ENCODE measurements at regions not wholly inside any gene's neighbourhood (a gene's known extent, or its start where the extent isn't known, plus 50 kb on each side); places are given as distances from the start of the nearest gene placed in this dataset.

GRCh38 chr10:34906067-34906965 lies 91.2 kb upstream of the PARD3 start:
- H3K9ac ChIP-seq: no peak overlapping the region
- in situ Hi-C loops (cut with MboI): no loop called here
- 97% methylated on average over 29 of the region's 29 CpGs for WGBS, 2 experiments (ENCODE audit: low coverage in 1 of 2, low lambda C conversion rate in 2 of 2, missing lambda C conversion rate in 2 of 2)

GRCh38 chr10:34905200-34905927 lies 90.3 kb upstream of the PARD3 start:
- Histone ChIP-seq H3K4me2 (ENCODE audit: unreplicated experiment) (no peak overlapping the region), H3F3A (ENCODE audit: insufficient read depth) (peaks cover 26% of the 10 kb centered on the region), H3K9me2 (ENCODE audit: insufficient read depth) (no peaks in the 10 kb centered on the region), H2AFZ (no peak overlapping the region), H3K4me3 (no peak overlapping the region), H4K20me1 (ENCODE audit: insufficient read depth) (no peaks in the 10 kb centered on the region), H3K9me3 (ENCODE audit: low read depth) (no peaks in the 10 kb centered on the region), H3K79me2 (ENCODE audit: insufficient read depth) (no peaks in the 10 kb centered on the region), H3K4me1 (ENCODE audit: insufficient read depth) (peaks cover 24% of the 10 kb centered on the region), H3K36me3 (ENCODE audit: low read depth) (no peaks in the 10 kb centered on the region), H3K27me3 (replicated peaks; ENCODE audit: insufficient read depth) (no peaks in the 10 kb centered on the region), H3K9ac (no peak overlapping the region), H3K27ac (no peak overlapping the region)
- 85% methylated on average over 9 of the region's 9 CpGs for WGBS, 2 experiments (ENCODE audit: low coverage in 1 of 2, low lambda C conversion rate in 2 of 2, missing lambda C conversion rate in 2 of 2)
- in situ Hi-C loops (cut with MboI): no loop called here
- TF ChIP-seq EZH2phosphoT487 (IDR thresholded peaks at IDR 0.05; ENCODE audit: insufficient read depth, low read depth) (no peak), EZH2 (IDR thresholded peaks at IDR 0.05; ENCODE audit: insufficient read depth, poor library complexity, severe bottlenecking) (no peak)
- DNase-seq: no peak

More at GRCh38 chr10:34906067-34906965, 91.2 kb upstream of the PARD3 start:
- Histone ChIP-seq H3K4me3 (no peak overlapping the region), H3K79me2 (ENCODE audit: insufficient read depth) (no peaks in the 10 kb centered on the region), H3F3A (ENCODE audit: insufficient read depth) (peaks cover 26% of the 10 kb centered on the region), H3K27me3 (replicated peaks; ENCODE audit: insufficient read depth) (no peaks in the 10 kb centered on the region), H4K20me1 (ENCODE audit: insufficient read depth) (no peaks in the 10 kb centered on the region), H3K9me3 (ENCODE audit: low read depth) (no peaks in the 10 kb centered on the region), H2AFZ (no peak overlapping the region), H3K9me2 (ENCODE audit: insufficient read depth) (no peaks in the 10 kb centered on the region), H3K4me1 (ENCODE audit: insufficient read depth) (peaks cover 24% of the 10 kb centered on the region), H3K4me2 (ENCODE audit: unreplicated experiment) (no peak overlapping the region), H3K36me3 (ENCODE audit: low read depth) (no peaks in the 10 kb centered on the region), H3K27ac (no peak overlapping the region)
- no peak for TF ChIP-seq EZH2phosphoT487 (IDR thresholded peaks at IDR 0.05; ENCODE audit: insufficient read depth, low read depth)
- no peak for DNase-seq

- no peak overlapping the region for H3K27ac ChIP-seq
- no peaks in the 10 kb centered on the region for H3K79me2 ChIP-seq (ENCODE audit: insufficient read depth)
- no peak overlapping the region for H2AFZ ChIP-seq
- no peak for DNase-seq
- in situ Hi-C loops (cut with MboI): no loop called here
- H4K20me1 ChIP-seq (ENCODE audit: insufficient read depth): no peaks in the 10 kb centered on the region
- WGBS, 2 experiments (ENCODE audit: low coverage in 1 of 2, low lambda C conversion rate in 2 of 2, missing lambda C conversion rate in 2 of 2): 85 to 88% methylated on average over 6 of the region's 6 CpGs
- H3K9ac ChIP-seq: no peak overlapping the region
- no peaks in the 10 kb centered on the region for H3K9me3 ChIP-seq (ENCODE audit: low read depth)
- no peaks in the 10 kb centered on the region for H3K9me2 ChIP-seq (ENCODE audit: insufficient read depth)
- no peaks in the 10 kb centered on the region for H3K36me3 ChIP-seq (ENCODE audit: low read depth)
- H3F3A ChIP-seq (ENCODE audit: insufficient read depth): peaks cover 19% of the 10 kb centered on the region
- H3K27me3 ChIP-seq (replicated peaks; ENCODE audit: insufficient read depth): no peaks in the 10 kb centered on the region
- H3K4me2 ChIP-seq (ENCODE audit: unreplicated experiment): no peak overlapping the region
- H3K4me3 ChIP-seq: no peak overlapping the region
- TF ChIP-seq EZH2phosphoT487 (IDR thresholded peaks at IDR 0.05; ENCODE audit: insufficient read depth, low read depth) (no peak), EZH2 (IDR thresholded peaks at IDR 0.05; ENCODE audit: insufficient read depth, poor library complexity, severe bottlenecking) (no peak)
- H3K4me1 ChIP-seq (ENCODE audit: insufficient read depth): peaks cover 17% of the 10 kb centered on the region
Observed at GRCh38 chr10:34904191-34904590, 89.1 kb upstream of the PARD3 start.

GRCh38 chr10:34899161-34899560 lies 84.1 kb upstream of the PARD3 start:
- Histone ChIP-seq H3K27me3 (replicated peaks; ENCODE audit: insufficient read depth) (no peaks in the 10 kb centered on the region), H3K9me2 (ENCODE audit: insufficient read depth) (no peaks in the 10 kb centered on the region), H3K36me3 (ENCODE audit: low read depth) (no peaks in the 10 kb centered on the region), H4K20me1 (ENCODE audit: insufficient read depth) (no peaks in the 10 kb centered on the region), H3F3A (ENCODE audit: insufficient read depth) (no peaks in the 10 kb centered on the region), H2AFZ (no peak overlapping the region), H3K79me2 (ENCODE audit: insufficient read depth) (no peaks in the 10 kb centered on the region), H3K4me3 (no peak overlapping the region), H3K27ac (no peak overlapping the region), H3K4me2 (ENCODE audit: unreplicated experiment) (no peak overlapping the region), H3K9me3 (ENCODE audit: low read depth) (no peaks in the 10 kb centered on the region), H3K4me1 (ENCODE audit: insufficient read depth) (no peaks in the 10 kb centered on the region), H3K9ac (no peak overlapping the region)
- WGBS, 2 experiments (ENCODE audit: low coverage in 1 of 2, low lambda C conversion rate in 2 of 2, missing lambda C conversion rate in 2 of 2): 91 to 100% methylated on average over 8 of the region's 8 CpGs
- no peak for TF ChIP-seq EZH2 (IDR thresholded peaks at IDR 0.05; ENCODE audit: insufficient read depth, poor library complexity, severe bottlenecking)
- TF ChIP-seq EZH2phosphoT487 (IDR thresholded peaks at IDR 0.05; ENCODE audit: insufficient read depth, low read depth): no peak
- in situ Hi-C loops (cut with MboI): no loop called here
- DNase-seq: no peak
